SK-N-SH (cell line): ENCODE measurements at regions not wholly inside any gene's neighbourhood (a gene's known extent, or its start where the extent isn't known, plus 50 kb on each side); places are given as distances from the start of the nearest gene placed in this dataset.

Experiments used
- CTCF ChIA-PET: fragments of 300-600, 350-600 bp; formaldehyde crosslinking; extraction: SDS; loops from one replicate; lab custom pipeline; 2021; lab: Yijun Ruan, JAX
- POLR2A ChIA-PET: fragments of 350-600 bp; sonication (Branson Sonifier 250); formaldehyde crosslinking; extraction: SDS; loops from one replicate; lab custom pipeline; 2020; ENCODE audit warnings: antibody characterized with exemption, inconsistent platforms; lab: Yijun Ruan, JAX
- DNase-seq: peaks from one replicate; pipeline ENCODE4 v3.0.0; 2012
- H2AFZ ChIP-seq: fragments of 200-600 bp; sonication (generic); 2 replicates; pipeline ENCODE4 v1.8.1; 2016; ENCODE audit warnings: antibody characterized with exemption, mild to moderate bottlenecking, low read depth
- H3F3A ChIP-seq: fragments of 200-600 bp; sonication (generic); replicated peaks from 2 replicates; pipeline ENCODE3; 2016; ENCODE audit warnings: antibody characterized with exemption, mild to moderate bottlenecking; ENCODE audit not compliant: insufficient read depth
- H3K27ac ChIP-seq, 2 experiments: fragments of 200-500 bp in 1 of 2; fragments of 200-600 bp in 1 of 2; sonication (Bioruptor generic) in 1 of 2; sonication (generic), shearing (Covaris generic) in 1 of 2; 2 replicates each; pipeline versions ENCODE4 v1.5.1 to v1.6.1; 2014 to 2016; ENCODE audit warnings: low read depth in 2 of 2, inconsistent platforms in 1 of 2, low read length in 1 of 2, mild to moderate bottlenecking in 1 of 2, mixed read lengths in 1 of 2
- H3K27me3 ChIP-seq: fragments of 200-600 bp; sonication (generic), shearing (Covaris generic); 2 replicates; pipeline ENCODE4 v1.6.1; 2016; ENCODE audit warnings: mixed run types; ENCODE audit not compliant: insufficient read depth
- H3K36me3 ChIP-seq, 2 experiments: fragments of 200-500 bp in 1 of 2; fragments of 200-600 bp in 1 of 2; sonication (Bioruptor generic) in 1 of 2; sonication (generic) in 1 of 2; replicated peaks in 1 of 2; 2 replicates each; pipeline versions ENCODE3 to v1.5.1; 2014 to 2016; ENCODE audit warnings: low read length in 1 of 2, mild to moderate bottlenecking in 1 of 2; ENCODE audit not compliant: insufficient read depth in 2 of 2, control insufficient read depth in 1 of 2
- H3K4me1 ChIP-seq, 2 experiments: fragments of 200-500 bp in 1 of 2; fragments of 200-600 bp in 1 of 2; sonication (Bioruptor generic) in 1 of 2; sonication (generic), shearing (Covaris generic) in 1 of 2; 2 replicates each; pipeline versions ENCODE4 v1.5.1 to v1.6.1; 2014 to 2016; ENCODE audit warnings: low read depth in 1 of 2, low read length in 1 of 2, mixed run types in 1 of 2; ENCODE audit not compliant: insufficient read depth in 2 of 2, control insufficient read depth in 1 of 2
- H3K4me2 ChIP-seq: fragments of 200-600 bp; sonication (generic), shearing (Covaris generic); 2 replicates; pipeline ENCODE4 v1.6.1; 2017; ENCODE audit warnings: mixed run types
- H3K4me3 ChIP-seq, 2 experiments: fragments of 200-500 bp in 1 of 2; fragments of 200-600 bp in 1 of 2; sonication (Bioruptor generic) in 1 of 2; sonication (generic), shearing (Covaris generic) in 1 of 2; 2 replicates each; pipeline versions ENCODE4 v1.5.1 to v1.8.1; 2014 to 2016; ENCODE audit warnings: low read depth in 2 of 2, inconsistent platforms in 1 of 2, low read length in 1 of 2, mild to moderate bottlenecking in 1 of 2, mixed read lengths in 1 of 2, moderate library complexity in 1 of 2
- H3K79me2 ChIP-seq: fragments of 200-600 bp; sonication (generic); 2 replicates; pipeline ENCODE4 v1.8.1; 2017; ENCODE audit warnings: mild to moderate bottlenecking; ENCODE audit not compliant: insufficient read depth
- H3K9ac ChIP-seq: fragments of 200-600 bp; sonication (generic); 2 replicates; pipeline ENCODE4 v1.6.1; 2017; ENCODE audit warnings: mixed run types
- H3K9me2 ChIP-seq: fragments of 200-600 bp; sonication (generic); 2 replicates; pipeline ENCODE4 v1.6.1; 2017; ENCODE audit warnings: mixed run types
- H3K9me3 ChIP-seq: fragments of 200-600 bp; sonication (generic); 2 replicates; pipeline ENCODE4 v1.6.1; 2017; ENCODE audit warnings: mixed run types, mild to moderate bottlenecking, moderate library complexity
- H4K20me1 ChIP-seq: fragments of 200-600 bp; sonication (generic); 2 replicates; pipeline ENCODE4 v1.6.1; 2017; ENCODE audit warnings: mild to moderate bottlenecking, mixed run types; ENCODE audit not compliant: insufficient read depth
- EP300 ChIP-seq, 2 experiments: IDR thresholded peaks; 2 replicates each; pipeline versions ENCODE4 v1.4.0 to v1.6.1; 2012; ENCODE audit warnings: borderline replicate concordance in 1 of 2, low read depth in 1 of 2, low read length in 1 of 2
- EZH2phosphoT487 ChIP-seq: fragments of 200-600 bp; sonication (generic); IDR thresholded peaks from 2 replicates; pipeline ENCODE4 v1.6.1; 2017; ENCODE audit warnings: low read depth, mixed run types, mild to moderate bottlenecking, antibody characterized with exemption, moderate library complexity, borderline replicate concordance
- FOSL2 ChIP-seq: IDR thresholded peaks from 2 replicates; pipeline ENCODE4 v1.4.0; 2012; ENCODE audit warnings: low read depth, mild to moderate bottlenecking, moderate library complexity, borderline replicate concordance
- GABPA ChIP-seq: IDR thresholded peaks from 2 replicates; pipeline ENCODE4 v1.4.0; 2012; ENCODE audit warnings: low read depth, mild to moderate bottlenecking
- JUND ChIP-seq: IDR thresholded peaks from 2 replicates; pipeline ENCODE4 v1.4.0; 2012
- MEF2A ChIP-seq: IDR thresholded peaks from 2 replicates; pipeline ENCODE4 v1.4.0; 2012; ENCODE audit warnings: low read depth, borderline replicate concordance
- NFIC ChIP-seq: IDR thresholded peaks from 2 replicates; pipeline ENCODE4 v1.4.0; 2012; ENCODE audit warnings: borderline replicate concordance
- RAD21 ChIP-seq: IDR thresholded peaks from 2 replicates; pipeline ENCODE4 v1.6.1; 2012; ENCODE audit warnings: mild to moderate bottlenecking, low read length
- RXRA ChIP-seq: IDR thresholded peaks from 2 replicates; pipeline ENCODE4 v1.4.0; 2012; ENCODE audit warnings: low read depth, mild to moderate bottlenecking, borderline replicate concordance
- SMC3 ChIP-seq: IDR thresholded peaks from 2 replicates; pipeline ENCODE4 v1.6.1; 2012; ENCODE audit warnings: low read depth, low read length, improper control_type of control experiment
- TCF12 ChIP-seq: IDR thresholded peaks from 2 replicates; pipeline ENCODE4 v1.4.0; 2012
- TEAD4 ChIP-seq: IDR thresholded peaks from 2 replicates; pipeline ENCODE4 v1.4.0; 2012; ENCODE audit warnings: mild to moderate bottlenecking, borderline replicate concordance; ENCODE audit not compliant: insufficient read depth
- WGBS: methylation state at CpG from one replicate; pipeline ENCODE4 v1.1.6; 2017; ENCODE audit warnings: low lambda C conversion rate; 5-methylcytosine and 5-hydroxymethylcytosine counted together
- TF ChIP-seq, protein P1 (sequence below): fragments of 150-350 bp; IDR thresholded peaks from 2 replicates; pipeline ENCODE4 v1.6.1; 2016; ENCODE audit warnings: mild to moderate bottlenecking, low read depth, low read length
- TF ChIP-seq, protein P2 (sequence below): IDR thresholded peaks from 2 replicates; pipeline ENCODE4 v1.6.1; 2012; ENCODE audit warnings: mild to moderate bottlenecking, low read depth, low read length, moderate library complexity
- TF ChIP-seq, protein P3 (sequence below): IDR thresholded peaks from 2 replicates; pipeline ENCODE4 v1.4.0; 2012; ENCODE audit warnings: low read depth, borderline replicate concordance
- TF ChIP-seq, protein P4 (sequence below): fragments of 200-600 bp; sonication (generic); IDR thresholded peaks from 2 replicates; pipeline ENCODE4 v1.6.1; 2017; ENCODE audit warnings: antibody characterized with exemption, mild to moderate bottlenecking, moderate library complexity
- TF ChIP-seq, protein P5 (sequence below): IDR thresholded peaks from 2 replicates; pipeline ENCODE4 v1.4.0; 2012; ENCODE audit warnings: low read depth, borderline replicate concordance
- TF ChIP-seq, protein P6 (sequence below): IDR thresholded peaks from 2 replicates; pipeline ENCODE4; 2012

DNA sequence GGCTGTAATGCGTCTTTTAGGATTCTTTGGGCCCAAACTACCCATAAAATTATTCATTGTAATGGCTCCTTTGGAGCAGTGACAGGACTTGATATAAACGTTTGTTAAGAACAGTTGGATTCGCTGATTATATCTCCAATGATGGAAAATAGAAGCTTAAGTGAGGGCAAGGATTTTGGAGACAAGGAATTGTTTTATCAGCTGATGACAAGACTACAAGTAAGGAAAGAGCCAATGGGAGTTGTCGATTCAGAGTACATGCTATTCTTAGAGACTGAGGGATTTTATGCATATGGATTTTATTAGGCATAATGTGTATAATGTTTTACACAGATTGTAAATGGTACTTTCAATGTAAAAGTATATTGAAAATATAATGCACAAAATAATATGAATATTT, 425.5 kb upstream of the RIOK2 start:
- Histone ChIP-seq H3K4me1 (no peaks in the 10 kb centered on the region; a peak in 1 of 4 replicates), H2AFZ (no peak overlapping the region), H3K79me2 (no peaks in the 10 kb centered on the region), H3K4me3 (no peak overlapping the region), H3K36me3 (no peaks in the 10 kb centered on the region), H3K27ac (no peak overlapping the region), H4K20me1 (no peaks in the 10 kb centered on the region), H3K27me3 (no peaks in the 10 kb centered on the region), H3F3A (no peaks in the 10 kb centered on the region), H3K4me2 (no peak overlapping the region), H3K9me3 (no peaks in the 10 kb centered on the region), H3K9ac (no peak overlapping the region), H3K9me2 (no peaks in the 10 kb centered on the region)
- WGBS = 46% methylated on average over 4 of the region's 4 CpGs
- DNase-seq = no peak
- TF ChIP-seq TEAD4 = no peak
- no peak for TF ChIP-seq RAD21
- no peak for TF ChIP-seq RXRA
- TF ChIP-seq, protein P1, sequence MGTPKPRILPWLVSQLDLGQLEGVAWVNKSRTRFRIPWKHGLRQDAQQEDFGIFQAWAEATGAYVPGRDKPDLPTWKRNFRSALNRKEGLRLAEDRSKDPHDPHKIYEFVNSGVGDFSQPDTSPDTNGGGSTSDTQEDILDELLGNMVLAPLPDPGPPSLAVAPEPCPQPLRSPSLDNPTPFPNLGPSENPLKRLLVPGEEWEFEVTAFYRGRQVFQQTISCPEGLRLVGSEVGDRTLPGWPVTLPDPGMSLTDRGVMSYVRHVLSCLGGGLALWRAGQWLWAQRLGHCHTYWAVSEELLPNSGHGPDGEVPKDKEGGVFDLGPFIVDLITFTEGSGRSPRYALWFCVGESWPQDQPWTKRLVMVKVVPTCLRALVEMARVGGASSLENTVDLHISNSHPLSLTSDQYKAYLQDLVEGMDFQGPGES = no peak
- no peak for TF ChIP-seq SMC3
- no peak for TF ChIP-seq JUND
- TF ChIP-seq, protein P2, sequence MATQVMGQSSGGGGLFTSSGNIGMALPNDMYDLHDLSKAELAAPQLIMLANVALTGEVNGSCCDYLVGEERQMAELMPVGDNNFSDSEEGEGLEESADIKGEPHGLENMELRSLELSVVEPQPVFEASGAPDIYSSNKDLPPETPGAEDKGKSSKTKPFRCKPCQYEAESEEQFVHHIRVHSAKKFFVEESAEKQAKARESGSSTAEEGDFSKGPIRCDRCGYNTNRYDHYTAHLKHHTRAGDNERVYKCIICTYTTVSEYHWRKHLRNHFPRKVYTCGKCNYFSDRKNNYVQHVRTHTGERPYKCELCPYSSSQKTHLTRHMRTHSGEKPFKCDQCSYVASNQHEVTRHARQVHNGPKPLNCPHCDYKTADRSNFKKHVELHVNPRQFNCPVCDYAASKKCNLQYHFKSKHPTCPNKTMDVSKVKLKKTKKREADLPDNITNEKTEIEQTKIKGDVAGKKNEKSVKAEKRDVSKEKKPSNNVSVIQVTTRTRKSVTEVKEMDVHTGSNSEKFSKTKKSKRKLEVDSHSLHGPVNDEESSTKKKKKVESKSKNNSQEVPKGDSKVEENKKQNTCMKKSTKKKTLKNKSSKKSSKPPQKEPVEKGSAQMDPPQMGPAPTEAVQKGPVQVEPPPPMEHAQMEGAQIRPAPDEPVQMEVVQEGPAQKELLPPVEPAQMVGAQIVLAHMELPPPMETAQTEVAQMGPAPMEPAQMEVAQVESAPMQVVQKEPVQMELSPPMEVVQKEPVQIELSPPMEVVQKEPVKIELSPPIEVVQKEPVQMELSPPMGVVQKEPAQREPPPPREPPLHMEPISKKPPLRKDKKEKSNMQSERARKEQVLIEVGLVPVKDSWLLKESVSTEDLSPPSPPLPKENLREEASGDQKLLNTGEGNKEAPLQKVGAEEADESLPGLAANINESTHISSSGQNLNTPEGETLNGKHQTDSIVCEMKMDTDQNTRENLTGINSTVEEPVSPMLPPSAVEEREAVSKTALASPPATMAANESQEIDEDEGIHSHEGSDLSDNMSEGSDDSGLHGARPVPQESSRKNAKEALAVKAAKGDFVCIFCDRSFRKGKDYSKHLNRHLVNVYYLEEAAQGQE = no peak
- TF ChIP-seq EZH2phosphoT487 = no peak
- no peak for TF ChIP-seq GABPA
- ChIA-PET CTCF (no interaction called here), POLR2A (no interaction called here)

DNA sequence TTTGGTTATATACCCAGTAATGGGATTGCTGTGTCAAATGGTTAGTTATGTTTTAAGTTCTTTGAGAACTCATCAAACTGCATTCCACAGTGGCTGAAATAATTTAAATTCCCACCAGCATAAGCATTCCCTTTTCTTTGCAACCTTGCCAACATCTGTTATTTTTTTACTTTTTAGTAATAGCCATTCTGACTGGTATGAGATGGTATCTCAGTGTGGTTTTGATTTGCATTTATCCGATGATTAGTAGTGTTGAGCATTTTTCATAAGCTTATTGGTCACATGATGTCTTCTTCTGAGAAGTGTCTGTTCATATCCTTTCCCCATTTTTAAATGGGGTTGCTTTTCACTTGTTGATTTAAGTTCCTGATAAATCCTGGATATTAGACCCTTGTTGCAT, 435.7 kb upstream of the RIOK2 start:
- Histone ChIP-seq H3K36me3 (no peaks in the 10 kb centered on the region), H3F3A (no peaks in the 10 kb centered on the region), H3K9ac (no peak overlapping the region), H2AFZ (no peak overlapping the region), H3K4me1 (no peaks in the 10 kb centered on the region), H3K9me2 (no peaks in the 10 kb centered on the region), H3K79me2 (no peaks in the 10 kb centered on the region), H3K4me2 (no peak overlapping the region), H3K9me3 (0 out of 2 replicates have a peak, but pooled peaks cover 5% of the 10 kb centered on the region), H4K20me1 (no peaks in the 10 kb centered on the region)
- CTCF ChIA-PET = no interaction called here
- POLR2A ChIA-PET = no interaction called here
- 17% methylated on average over 1 of the region's 1 CpG for WGBS
- TF ChIP-seq TEAD4 (peak; percentile 47; the same call in 1 of the 2 replicates), FOSL2 (0 out of 2 replicates have a peak, but pooled peaks have one; percentile 10), TCF12 (peak; percentile 76), EP300 (IDR thresholded peaks at IDR 0.05; ENCODE audit: borderline replicate concordance in 1 of 2, low read depth in 1 of 2, low read length in 1 of 2) (peak in 1 of 2 experiments; percentile 67; a peak in 2 of 4 replicates), MEF2A (no peak), JUND (peak; percentile 39; the same call in 1 of the 2 replicates), NFIC (peak; percentile 54; the same call in 1 of the 2 replicates)
- TF ChIP-seq, protein P3, sequence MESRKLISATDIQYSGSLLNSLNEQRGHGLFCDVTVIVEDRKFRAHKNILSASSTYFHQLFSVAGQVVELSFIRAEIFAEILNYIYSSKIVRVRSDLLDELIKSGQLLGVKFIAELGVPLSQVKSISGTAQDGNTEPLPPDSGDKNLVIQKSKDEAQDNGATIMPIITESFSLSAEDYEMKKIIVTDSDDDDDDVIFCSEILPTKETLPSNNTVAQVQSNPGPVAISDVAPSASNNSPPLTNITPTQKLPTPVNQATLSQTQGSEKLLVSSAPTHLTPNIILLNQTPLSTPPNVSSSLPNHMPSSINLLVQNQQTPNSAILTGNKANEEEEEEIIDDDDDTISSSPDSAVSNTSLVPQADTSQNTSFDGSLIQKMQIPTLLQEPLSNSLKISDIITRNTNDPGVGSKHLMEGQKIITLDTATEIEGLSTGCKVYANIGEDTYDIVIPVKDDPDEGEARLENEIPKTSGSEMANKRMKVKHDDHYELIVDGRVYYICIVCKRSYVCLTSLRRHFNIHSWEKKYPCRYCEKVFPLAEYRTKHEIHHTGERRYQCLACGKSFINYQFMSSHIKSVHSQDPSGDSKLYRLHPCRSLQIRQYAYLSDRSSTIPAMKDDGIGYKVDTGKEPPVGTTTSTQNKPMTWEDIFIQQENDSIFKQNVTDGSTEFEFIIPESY = no peak
- TF ChIP-seq, protein P4, sequence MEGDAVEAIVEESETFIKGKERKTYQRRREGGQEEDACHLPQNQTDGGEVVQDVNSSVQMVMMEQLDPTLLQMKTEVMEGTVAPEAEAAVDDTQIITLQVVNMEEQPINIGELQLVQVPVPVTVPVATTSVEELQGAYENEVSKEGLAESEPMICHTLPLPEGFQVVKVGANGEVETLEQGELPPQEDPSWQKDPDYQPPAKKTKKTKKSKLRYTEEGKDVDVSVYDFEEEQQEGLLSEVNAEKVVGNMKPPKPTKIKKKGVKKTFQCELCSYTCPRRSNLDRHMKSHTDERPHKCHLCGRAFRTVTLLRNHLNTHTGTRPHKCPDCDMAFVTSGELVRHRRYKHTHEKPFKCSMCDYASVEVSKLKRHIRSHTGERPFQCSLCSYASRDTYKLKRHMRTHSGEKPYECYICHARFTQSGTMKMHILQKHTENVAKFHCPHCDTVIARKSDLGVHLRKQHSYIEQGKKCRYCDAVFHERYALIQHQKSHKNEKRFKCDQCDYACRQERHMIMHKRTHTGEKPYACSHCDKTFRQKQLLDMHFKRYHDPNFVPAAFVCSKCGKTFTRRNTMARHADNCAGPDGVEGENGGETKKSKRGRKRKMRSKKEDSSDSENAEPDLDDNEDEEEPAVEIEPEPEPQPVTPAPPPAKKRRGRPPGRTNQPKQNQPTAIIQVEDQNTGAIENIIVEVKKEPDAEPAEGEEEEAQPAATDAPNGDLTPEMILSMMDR = no peak
- TF ChIP-seq, protein P5, sequence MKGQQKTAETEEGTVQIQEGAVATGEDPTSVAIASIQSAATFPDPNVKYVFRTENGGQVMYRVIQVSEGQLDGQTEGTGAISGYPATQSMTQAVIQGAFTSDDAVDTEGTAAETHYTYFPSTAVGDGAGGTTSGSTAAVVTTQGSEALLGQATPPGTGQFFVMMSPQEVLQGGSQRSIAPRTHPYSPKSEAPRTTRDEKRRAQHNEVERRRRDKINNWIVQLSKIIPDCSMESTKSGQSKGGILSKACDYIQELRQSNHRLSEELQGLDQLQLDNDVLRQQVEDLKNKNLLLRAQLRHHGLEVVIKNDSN = peak; percentile 13; the same call in 1 of the 2 replicates
- TF ChIP-seq, protein P6, sequence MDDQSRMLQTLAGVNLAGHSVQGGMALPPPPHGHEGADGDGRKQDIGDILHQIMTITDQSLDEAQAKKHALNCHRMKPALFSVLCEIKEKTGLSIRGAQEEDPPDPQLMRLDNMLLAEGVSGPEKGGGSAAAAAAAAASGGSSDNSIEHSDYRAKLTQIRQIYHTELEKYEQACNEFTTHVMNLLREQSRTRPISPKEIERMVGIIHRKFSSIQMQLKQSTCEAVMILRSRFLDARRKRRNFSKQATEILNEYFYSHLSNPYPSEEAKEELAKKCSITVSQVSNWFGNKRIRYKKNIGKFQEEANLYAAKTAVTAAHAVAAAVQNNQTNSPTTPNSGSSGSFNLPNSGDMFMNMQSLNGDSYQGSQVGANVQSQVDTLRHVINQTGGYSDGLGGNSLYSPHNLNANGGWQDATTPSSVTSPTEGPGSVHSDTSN = peak; percentile 57
- TF ChIP-seq, all 33 proteins: peak for 8
- H3K27ac ChIP-seq = no peak overlapping the region
- H3K27me3 ChIP-seq = no peaks in the 10 kb centered on the region
- no peak for DNase-seq
- no peak overlapping the region for H3K4me3 ChIP-seq
